MCF 10A (cell line): ENCODE measurements at regions not wholly inside any gene's neighbourhood (a gene's known extent, or its start where the extent isn't known, plus 50 kb on each side); places are given as distances from the start of the nearest gene placed in this dataset.

Experiments
- BruUV-seq: library from RNA; stranded (reverse); fragments of 400-500 nt; replicated peaks from 2 replicates; lab custom pipeline; 2021; lab: Mats Ljungman, UMichigan
- CTCF ChIA-PET: fragments of 300-600 bp; sonication (Branson Sonifier 250); formaldehyde crosslinking; extraction: SDS; loops from one replicate; lab custom pipeline; 2021; ENCODE audit warnings: antibody characterized with exemption, inconsistent platforms; lab: Yijun Ruan, JAX
- POLR2A ChIA-PET: fragments of 300-600, 350-650 bp; sonication (Branson Sonifier 250); formaldehyde crosslinking; extraction: SDS; loops from one replicate; lab custom pipeline; 2020; ENCODE audit warnings: antibody characterized with exemption, inconsistent platforms; lab: Yijun Ruan, JAX
- DNase-seq: peaks from one replicate; pipeline ENCODE4 v3.0.0-alpha.2; 2018; ENCODE audit not compliant: unreplicated experiment
- H3K27ac Mint-ChIP-seq: one replicate; pipeline ENCODE4 v1.8.0; 2022; ENCODE audit warnings: mild to moderate bottlenecking, low read depth, mixed read lengths; ENCODE audit not compliant: unreplicated experiment
- H3K27me3 Mint-ChIP-seq: one replicate; pipeline ENCODE4 v1.8.0; 2022; ENCODE audit warnings: mixed read lengths; ENCODE audit not compliant: insufficient read depth, unreplicated experiment
- H3K36me3 Mint-ChIP-seq: one replicate; pipeline ENCODE4 v1.8.0; 2022; ENCODE audit warnings: mild to moderate bottlenecking, moderate library complexity, mixed read lengths; ENCODE audit not compliant: insufficient read depth, unreplicated experiment
- H3K4me1 Mint-ChIP-seq: one replicate; pipeline ENCODE4 v1.8.0; 2022; ENCODE audit warnings: mixed read lengths; ENCODE audit not compliant: insufficient read depth, unreplicated experiment
- H3K4me3 Mint-ChIP-seq: one replicate; pipeline ENCODE4 v1.8.0; 2022; ENCODE audit warnings: mild to moderate bottlenecking, moderate library complexity, mixed read lengths; ENCODE audit not compliant: unreplicated experiment
- H3K9me3 Mint-ChIP-seq: one replicate; pipeline ENCODE4 v1.8.0; 2022; ENCODE audit warnings: mixed read lengths; ENCODE audit not compliant: unreplicated experiment
- intact Hi-C: fragments of 100-400 bp; cut with micrococcal nuclease; formaldehyde crosslinking; loops from 2 replicates; pipeline ENCODE4 v1.14.1; 2022
- TF ChIP-seq, protein P1 (sequence below): fragments of 200-600 bp; IDR thresholded peaks from one replicate; pipeline ENCODE4 v1.8.0; 2022; ENCODE audit warnings: antibody characterized with exemption, mild to moderate bottlenecking; ENCODE audit not compliant: unreplicated experiment

DNA sequence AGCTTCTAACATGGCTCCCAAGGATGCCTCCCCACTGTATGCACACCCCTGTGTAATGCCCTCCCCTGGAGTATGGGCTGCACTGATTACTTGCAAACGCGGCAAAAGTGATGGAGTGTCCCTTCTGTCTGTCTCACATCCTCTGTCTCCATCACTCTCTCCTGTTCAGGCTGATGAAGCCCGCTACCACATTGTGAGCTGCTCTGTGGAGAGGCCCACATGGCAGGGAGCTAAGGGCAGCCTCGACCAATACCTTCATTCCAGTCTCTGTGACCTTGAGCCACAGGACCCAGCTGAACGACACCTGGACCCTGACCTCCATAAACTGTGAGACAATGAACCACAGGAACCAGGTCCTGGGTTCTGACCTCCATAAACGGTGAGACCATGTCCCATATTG lies 154.1 kb upstream of the ETV3 start:
- CTCF ChIA-PET = interaction anchor here (1.8 kb wide), 1 partner anchor 11 kb away, joined by 4 read pairs; no protein-coding TSS in a partner anchor
- Mint-ChIP-seq H3K4me3 (no peak overlapping the region), H3K36me3 (no peaks in the 10 kb centered on the region), H3K27me3 (peaks cover 70% of the 10 kb centered on the region), H3K4me1 (no peaks in the 10 kb centered on the region), H3K27ac (no peak overlapping the region), H3K9me3 (no peaks in the 10 kb centered on the region)
- DNase-seq = no peak
- TF ChIP-seq, protein P1, sequence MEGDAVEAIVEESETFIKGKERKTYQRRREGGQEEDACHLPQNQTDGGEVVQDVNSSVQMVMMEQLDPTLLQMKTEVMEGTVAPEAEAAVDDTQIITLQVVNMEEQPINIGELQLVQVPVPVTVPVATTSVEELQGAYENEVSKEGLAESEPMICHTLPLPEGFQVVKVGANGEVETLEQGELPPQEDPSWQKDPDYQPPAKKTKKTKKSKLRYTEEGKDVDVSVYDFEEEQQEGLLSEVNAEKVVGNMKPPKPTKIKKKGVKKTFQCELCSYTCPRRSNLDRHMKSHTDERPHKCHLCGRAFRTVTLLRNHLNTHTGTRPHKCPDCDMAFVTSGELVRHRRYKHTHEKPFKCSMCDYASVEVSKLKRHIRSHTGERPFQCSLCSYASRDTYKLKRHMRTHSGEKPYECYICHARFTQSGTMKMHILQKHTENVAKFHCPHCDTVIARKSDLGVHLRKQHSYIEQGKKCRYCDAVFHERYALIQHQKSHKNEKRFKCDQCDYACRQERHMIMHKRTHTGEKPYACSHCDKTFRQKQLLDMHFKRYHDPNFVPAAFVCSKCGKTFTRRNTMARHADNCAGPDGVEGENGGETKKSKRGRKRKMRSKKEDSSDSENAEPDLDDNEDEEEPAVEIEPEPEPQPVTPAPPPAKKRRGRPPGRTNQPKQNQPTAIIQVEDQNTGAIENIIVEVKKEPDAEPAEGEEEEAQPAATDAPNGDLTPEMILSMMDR = no peak
- intact Hi-C loops = no loop called here
- no TSS peak for BruUV-seq
- POLR2A ChIA-PET = no interaction called here

DNA sequence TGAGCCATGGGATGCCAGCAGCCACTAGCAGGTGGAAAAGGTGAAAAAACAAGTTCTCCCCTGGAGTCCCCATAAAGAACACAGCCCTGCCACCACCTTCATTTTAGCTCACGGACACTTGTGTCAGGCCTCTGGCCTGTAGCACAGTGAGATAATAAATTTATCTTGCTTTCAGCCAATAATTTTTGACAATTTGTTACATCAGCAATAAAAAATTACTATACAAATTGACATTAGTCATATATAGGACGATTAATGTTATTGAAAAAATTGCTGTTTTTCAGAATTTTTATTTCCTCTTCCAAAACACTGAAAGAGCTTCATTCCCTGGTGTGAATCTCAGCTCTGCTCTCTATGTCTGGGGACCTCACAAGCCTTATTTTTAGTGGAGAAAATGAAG lies 152.9 kb upstream of the ETV3 start:
- H3K4me1 Mint-ChIP-seq = no peaks in the 10 kb centered on the region
- no peaks in the 10 kb centered on the region for H3K36me3 Mint-ChIP-seq
- H3K27me3 Mint-ChIP-seq = peaks cover 70% of the 10 kb centered on the region
- no peak overlapping the region for H3K4me3 Mint-ChIP-seq
- H3K27ac Mint-ChIP-seq = no peak overlapping the region
- BruUV-seq = no TSS peak
- intact Hi-C loops = no loop called here
- ChIA-PET POLR2A (no interaction called here), CTCF (interaction anchor here (1.8 kb wide), 1 partner anchor 10 kb away, joined by 4 read pairs; no protein-coding TSS in a partner anchor)
- no peaks in the 10 kb centered on the region for H3K9me3 Mint-ChIP-seq
- no peak for DNase-seq
- TF ChIP-seq, protein P1 = no peak

DNA sequence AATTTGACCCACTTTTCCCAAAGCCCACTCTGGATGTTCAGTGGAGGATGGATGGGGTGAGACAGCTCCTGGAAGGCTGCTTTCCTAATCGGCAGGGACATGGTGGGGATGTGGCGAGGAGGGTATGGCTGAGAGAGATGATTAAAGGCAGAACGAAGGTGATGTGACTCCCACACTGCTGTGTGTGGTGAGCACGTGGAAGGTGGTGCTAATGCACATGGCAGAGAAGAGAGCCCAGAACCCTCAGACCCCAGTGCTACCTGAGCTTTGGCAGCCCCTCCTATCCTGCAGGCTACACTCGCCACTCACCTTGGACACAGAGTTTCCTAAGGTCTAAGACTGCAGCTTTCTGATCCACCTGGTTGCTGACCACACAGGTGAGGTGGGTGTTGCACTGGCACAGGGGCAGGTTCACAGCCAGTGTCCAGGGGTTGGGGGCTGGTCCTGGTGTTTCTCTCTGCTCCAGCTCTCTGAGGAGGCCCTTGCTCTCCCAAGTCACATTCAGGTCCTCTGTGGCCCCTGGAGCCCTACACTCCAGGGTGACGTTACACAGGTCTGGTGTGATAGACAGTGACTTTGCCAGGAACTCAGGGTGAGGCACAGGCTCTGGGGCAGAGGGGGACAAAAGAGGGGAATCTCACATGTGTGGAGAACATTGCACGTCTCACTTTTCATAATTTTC lies 151.4 kb upstream of the ETV3 start:
- no peaks in the 10 kb centered on the region for H3K9me3 Mint-ChIP-seq
- no peaks in the 10 kb centered on the region for H3K4me1 Mint-ChIP-seq
- BruUV-seq = no TSS peak
- intact Hi-C loops = no loop called here
- no peak overlapping the region for H3K27ac Mint-ChIP-seq
- ChIA-PET CTCF (interaction anchor here (0.6 to 0.8 kb wide), 4 partner anchors 116 to 344 kb away, joined by 3 to 4 read pairs (median 4); no protein-coding TSS in a partner anchor), POLR2A (no interaction called here)
- TF ChIP-seq, protein P1 = no peak
- no peak for DNase-seq
- no peaks in the 10 kb centered on the region for H3K36me3 Mint-ChIP-seq
- peaks cover 61% of the 10 kb centered on the region for H3K27me3 Mint-ChIP-seq
- no peak overlapping the region for H3K4me3 Mint-ChIP-seq

DNA sequence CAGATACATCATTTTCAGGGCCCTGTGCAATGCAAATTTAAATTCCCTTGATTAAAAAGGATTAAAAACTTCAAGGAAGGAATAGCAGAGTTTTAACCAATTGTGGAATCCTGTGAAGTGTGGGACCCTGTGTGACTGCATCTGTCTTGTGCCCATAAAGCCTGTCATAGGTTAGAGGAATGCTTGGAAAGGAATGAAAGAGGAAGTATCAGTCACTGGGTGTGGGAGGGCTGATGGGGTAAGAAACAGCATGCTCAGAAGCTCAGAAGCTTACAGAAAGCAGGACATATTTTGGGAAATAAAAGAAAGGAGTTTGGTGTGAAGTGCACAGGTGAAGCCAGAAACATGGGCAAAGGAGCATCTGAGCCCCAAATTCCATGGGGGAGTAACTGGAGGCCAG lies 150.8 kb upstream of the ETV3 start:
- CTCF ChIA-PET = interaction anchor here (0.7 kb wide), 2 partner anchors 117 kb away, joined by 3 to 4 read pairs; no protein-coding TSS in a partner anchor
- H3K9me3 Mint-ChIP-seq = no peaks in the 10 kb centered on the region
- H3K4me3 Mint-ChIP-seq = no peak overlapping the region
- DNase-seq = no peak
- no peaks in the 10 kb centered on the region for H3K4me1 Mint-ChIP-seq
- POLR2A ChIA-PET = no interaction called here
- BruUV-seq = no TSS peak
- peaks cover 61% of the 10 kb centered on the region for H3K27me3 Mint-ChIP-seq
- no peaks in the 10 kb centered on the region for H3K36me3 Mint-ChIP-seq
- H3K27ac Mint-ChIP-seq = no peak overlapping the region
- intact Hi-C loops = no loop called here
- TF ChIP-seq, protein P1 = no peak
